ENCODE measurements at regions not wholly inside any gene's neighbourhood (a gene's known extent, or its start where the extent isn't known, plus 50 kb on each side); places are given as distances from the start of the nearest gene placed in this dataset.
"Not testable (repeated sequence)": the region's sequence is repeated elsewhere in the genome, so short reads cannot be mapped to it uniquely, and the experiment has no call there.

DNA sequence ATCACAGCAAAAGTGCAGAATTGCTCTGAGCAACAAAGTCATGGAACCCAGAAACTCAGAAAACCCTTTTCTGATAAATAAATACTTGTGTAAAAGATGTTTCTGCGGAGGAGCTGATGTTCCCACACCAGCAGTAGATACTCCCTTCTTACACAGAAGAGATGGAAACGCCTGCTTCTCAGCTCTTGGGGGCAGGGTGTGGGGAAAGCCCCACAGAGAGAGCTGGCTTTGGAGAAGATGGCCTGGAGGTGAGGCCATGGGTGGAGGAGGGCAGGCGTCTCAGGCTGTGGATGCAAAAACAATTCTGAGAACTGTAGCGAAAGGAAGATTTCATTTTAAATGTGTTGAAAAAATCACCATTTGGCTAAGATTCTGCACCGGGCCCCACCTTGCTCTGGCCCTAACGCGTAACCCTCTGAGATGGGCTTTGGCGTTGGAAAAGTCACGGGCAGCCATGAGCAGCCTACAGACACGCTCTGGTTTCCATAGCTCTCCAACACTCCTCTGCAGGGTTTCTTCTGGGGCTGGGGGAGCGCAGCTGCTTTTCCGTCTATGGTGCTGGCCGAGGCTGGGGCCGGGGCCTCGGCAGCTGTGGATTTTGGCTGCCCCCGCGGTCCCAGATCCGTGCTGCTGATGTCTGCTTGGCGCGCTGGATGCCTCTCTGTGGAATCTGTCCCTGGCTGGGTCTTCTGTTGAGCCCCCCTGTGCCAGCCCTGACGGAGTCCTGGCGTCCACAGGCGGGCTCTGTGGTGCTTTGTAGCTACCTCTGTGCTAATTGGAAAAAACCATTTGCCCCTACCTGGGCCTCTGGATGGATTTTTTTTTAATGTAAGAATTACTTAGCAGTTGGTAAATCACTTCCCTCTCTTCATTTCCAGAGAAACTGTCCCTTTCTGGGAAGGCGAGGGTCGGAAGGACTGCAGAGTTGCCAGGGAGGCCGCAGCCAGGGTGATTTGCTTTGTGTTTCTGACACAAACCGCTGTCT lies 200.9 kb downstream of the BANP start:
- H3K4me1 Mint-ChIP-seq; ATAC-seq (ENCODE audit: low read depth); H3K4me3 Mint-ChIP-seq; H3K9me3 Mint-ChIP-seq; H3K27me3 Mint-ChIP-seq; H3K36me3 Mint-ChIP-seq; POLR2A ChIA-PET; DNase-seq; H3K27ac Mint-ChIP-seq: not testable (repeated sequence)

DNA sequence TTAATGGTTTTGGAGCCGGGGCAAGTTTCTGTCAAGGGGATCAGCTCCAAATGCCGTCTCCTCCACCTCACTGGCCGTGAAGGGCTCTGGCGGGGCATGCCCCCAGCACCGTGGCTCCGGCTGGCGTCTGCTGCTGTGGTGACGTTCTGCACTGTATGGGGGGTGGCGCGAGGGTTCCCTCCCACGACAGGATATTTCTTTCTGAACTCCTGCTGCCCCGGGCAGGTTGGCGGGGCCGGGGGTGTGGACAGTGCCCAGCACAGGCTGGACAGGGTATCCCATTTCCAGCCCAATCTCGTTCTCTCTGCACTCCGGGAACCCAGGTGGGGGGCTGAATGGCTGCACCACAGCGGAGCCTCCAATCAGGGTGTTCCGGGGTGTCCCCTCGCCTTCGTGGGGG lies 201.6 kb downstream of the BANP start:
- H3K4me3 Mint-ChIP-seq; H3K9me3 Mint-ChIP-seq; H3K27me3 Mint-ChIP-seq; DNase-seq; POLR2A ChIA-PET; H3K27ac Mint-ChIP-seq; H3K36me3 Mint-ChIP-seq; H3K4me1 Mint-ChIP-seq; ATAC-seq (ENCODE audit: low read depth): not testable (repeated sequence)

DNA sequence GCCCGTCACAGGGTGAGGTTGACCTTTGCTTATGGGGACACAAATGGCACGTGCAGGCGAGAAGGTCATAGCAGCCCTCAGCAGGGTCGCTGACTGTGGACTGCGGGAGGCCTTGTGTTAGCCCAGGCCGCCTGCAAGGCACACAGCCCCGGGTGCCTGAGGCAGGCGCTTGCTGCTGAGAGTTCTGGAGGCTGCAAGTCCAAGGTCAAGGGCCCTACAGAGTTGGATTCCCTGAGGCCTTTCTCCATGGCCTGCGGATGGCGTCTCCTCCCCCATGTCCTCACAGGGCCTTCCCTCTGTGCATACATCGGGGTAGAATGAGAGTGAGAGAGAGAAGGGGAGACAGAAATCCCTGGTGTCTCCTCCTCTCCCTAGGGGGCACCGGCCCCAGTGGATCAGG lies 202.3 kb downstream of the BANP start:
- H3K27me3 Mint-ChIP-seq; H3K27ac Mint-ChIP-seq; H3K9me3 Mint-ChIP-seq; POLR2A ChIA-PET; ATAC-seq (ENCODE audit: low read depth); H3K4me1 Mint-ChIP-seq; DNase-seq; H3K4me3 Mint-ChIP-seq; H3K36me3 Mint-ChIP-seq: not testable (repeated sequence)

DNA sequence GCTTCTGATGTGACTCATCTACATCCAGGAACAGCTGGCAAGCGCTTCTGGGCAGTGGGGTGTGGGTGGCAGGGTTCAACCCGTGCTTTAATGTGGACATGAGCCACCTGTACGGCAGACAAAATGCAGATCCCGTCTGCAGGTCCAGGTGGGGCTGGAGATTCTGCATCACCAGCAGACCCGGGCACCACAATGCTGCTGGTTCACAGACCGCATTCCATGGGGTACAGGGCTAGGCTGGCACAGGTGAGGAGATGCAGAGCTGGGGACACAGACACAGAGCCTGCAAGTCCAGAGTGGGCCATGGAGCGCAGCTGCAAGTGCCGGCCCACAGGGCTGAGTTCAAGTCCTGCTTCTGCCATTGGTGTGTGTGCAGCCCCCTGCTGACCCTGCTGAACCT lies 203.7 kb downstream of the BANP start:
- H3K36me3 Mint-ChIP-seq = not testable (repeated sequence)

DNA sequence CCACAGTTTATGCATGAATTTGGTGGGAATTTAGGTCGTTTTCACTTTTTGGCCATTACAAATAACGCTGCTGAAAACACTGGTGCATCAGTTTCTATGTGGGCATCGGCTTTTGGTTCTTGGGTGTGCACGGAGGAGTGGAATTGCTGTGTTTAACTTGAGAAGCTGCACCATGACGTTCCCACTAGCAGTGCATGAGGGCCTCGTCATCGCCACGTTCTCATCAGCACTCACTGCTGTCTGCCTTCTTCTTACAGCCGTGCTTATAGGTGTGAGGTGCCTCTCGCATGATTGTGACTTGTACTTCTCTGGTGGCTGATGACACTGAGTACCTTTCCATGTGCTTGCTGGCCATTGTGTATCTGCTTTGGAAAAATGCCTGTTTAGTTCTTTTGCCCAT lies 204.4 kb downstream of the BANP start:
- H3K27me3 Mint-ChIP-seq; DNase-seq; H3K36me3 Mint-ChIP-seq; H3K4me3 Mint-ChIP-seq; H3K4me1 Mint-ChIP-seq; H3K9me3 Mint-ChIP-seq; H3K27ac Mint-ChIP-seq; ATAC-seq (ENCODE audit: low read depth); POLR2A ChIA-PET: not testable (repeated sequence)

More for the DNA sequence above, 203.7 kb downstream of the BANP start:
- ATAC-seq (ENCODE audit: low read depth); H3K4me1 Mint-ChIP-seq; DNase-seq; H3K27ac Mint-ChIP-seq; POLR2A ChIA-PET; H3K9me3 Mint-ChIP-seq; H3K4me3 Mint-ChIP-seq; H3K27me3 Mint-ChIP-seq: not testable (repeated sequence)

DNA sequence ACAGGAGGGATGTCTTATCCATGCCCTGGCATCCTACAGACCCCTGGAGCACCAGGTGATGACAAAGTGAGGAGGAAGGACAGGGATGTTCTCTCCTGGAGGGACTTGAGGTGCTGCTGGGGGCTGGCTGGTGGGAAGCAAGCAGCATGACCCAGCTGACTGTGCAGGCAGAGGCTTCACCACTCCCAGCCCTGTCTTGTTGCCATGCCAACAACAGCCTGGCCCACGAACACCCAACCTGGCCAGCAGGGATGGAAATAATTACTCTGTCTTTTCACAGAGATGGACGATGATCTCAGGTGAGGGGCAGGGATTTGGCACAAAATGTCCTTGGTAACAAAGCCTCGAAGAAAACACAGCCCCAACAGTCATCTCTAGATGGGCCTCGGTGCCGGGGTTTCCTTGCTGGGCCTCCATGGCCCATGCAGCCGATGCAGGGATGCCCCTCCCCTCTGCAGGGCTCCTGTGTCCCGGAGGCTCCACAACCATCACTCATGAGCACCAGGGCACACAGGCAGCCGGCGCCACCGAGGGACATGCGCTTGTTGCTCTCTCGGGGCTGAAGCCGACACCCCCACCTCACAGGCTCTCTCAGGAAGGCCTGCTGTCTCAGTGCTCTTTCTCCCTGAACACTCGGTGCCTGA lies 205.5 kb downstream of the BANP start:
- ATAC-seq (ENCODE audit: low read depth); H3K27me3 Mint-ChIP-seq; POLR2A ChIA-PET; H3K4me1 Mint-ChIP-seq; H3K36me3 Mint-ChIP-seq; H3K27ac Mint-ChIP-seq; H3K4me3 Mint-ChIP-seq; H3K9me3 Mint-ChIP-seq; DNase-seq: not testable (repeated sequence)

DNA sequence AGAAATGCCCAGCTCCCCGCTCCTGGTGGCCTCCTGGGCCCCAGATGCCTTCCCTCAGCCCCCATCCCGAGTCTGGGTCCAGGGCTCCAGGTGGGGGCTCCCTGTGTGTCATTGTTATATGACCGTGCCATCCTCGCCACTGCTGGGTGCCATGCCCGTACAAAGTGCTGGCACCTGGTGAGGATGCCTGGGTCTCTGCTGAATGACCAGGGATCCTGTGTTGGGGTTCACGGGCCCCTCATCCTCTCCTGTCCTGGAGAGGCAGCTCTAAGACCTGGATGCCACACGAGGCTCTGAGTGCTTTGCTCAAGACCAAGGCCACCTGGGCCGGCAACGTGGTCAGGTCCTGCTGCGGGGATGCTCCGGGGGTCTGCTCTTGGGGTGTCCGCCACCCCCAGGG lies 206.5 kb downstream of the BANP start:
- H3K27me3 Mint-ChIP-seq; ATAC-seq (ENCODE audit: low read depth); H3K4me1 Mint-ChIP-seq; H3K9me3 Mint-ChIP-seq; H3K36me3 Mint-ChIP-seq; POLR2A ChIA-PET; H3K27ac Mint-ChIP-seq; H3K4me3 Mint-ChIP-seq; DNase-seq: not testable (repeated sequence)

DNA sequence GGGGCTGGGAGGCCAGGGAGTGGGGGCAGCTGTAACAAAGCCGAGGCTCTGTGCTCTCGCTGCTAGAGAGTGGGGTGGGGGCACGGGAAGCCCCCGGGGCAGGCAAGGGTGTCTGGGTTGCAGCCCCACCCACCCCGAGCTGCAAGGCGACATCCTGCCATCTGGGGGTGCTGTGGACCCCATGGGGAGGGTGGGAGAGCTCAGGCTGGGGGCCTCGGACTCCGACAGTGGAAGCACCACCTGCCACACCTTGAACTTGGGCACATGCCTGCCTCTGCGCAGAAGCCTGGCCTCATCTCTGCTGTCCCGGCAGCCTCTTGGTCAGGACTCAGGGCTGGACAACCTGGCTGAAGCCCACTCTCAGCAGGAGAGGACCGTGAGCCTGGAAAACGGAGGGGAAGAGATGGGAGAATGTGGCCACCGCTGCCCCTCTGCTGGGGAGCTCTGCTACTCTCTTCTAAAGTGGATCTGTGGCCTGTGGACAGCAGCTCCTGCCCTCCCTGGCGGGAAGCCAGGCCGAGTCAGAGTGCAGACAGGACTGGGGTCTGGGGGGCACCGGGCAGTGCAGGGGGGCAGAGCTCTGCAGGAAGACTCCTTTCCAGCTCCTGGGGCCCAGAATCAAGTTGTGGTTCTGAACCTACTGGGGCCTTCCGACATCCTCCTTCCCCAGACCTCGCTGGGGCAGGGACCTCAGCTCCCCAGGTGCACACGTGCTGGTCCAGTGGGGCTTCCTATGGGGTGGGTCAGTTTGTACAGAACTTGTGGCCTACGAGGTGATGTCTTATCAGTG lies 207.2 kb downstream of the BANP start:
- ATAC-seq (ENCODE audit: low read depth); H3K27ac Mint-ChIP-seq; H3K9me3 Mint-ChIP-seq; H3K4me1 Mint-ChIP-seq; DNase-seq; H3K36me3 Mint-ChIP-seq; H3K4me3 Mint-ChIP-seq; POLR2A ChIA-PET; H3K27me3 Mint-ChIP-seq: not testable (repeated sequence)

DNA sequence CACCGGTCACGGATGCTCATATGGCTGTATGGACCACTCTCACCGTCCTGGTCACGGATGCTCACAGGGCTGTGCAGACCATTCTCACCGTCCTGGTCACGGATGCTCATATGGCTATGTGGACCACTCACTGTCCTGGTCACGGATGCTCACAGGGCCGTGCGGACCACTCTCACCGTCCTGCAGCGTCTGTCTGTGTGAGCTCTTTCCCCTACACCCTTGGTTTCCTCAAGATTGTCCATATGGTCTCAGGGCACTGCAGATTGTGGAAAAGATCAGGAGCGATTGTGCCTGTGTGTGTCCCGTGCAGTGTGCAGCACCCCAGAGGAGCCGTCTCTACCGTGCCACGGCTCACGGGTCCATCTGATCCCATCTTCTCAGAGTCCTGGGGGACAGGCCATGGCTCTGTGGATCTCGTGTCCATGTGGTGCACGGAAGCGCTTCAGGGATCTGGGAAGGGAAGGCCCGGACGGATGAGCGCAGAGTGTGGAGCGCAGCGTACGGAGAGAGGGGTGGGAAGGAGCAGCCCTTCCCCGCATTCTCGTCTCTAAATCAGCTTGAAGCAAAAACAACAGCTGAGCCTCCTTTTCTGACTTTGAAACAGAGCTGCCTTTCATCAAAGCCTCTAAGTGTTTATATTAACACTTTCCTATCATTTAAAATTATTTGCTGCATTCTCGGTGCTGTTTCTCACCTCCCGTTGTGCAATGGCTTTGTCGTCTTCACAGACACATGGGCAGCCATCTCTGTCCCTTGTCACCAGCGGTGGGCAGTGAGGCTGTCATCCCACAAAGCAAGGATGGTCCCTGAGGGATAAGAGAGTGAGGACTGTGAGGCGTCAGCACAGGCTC lies 208.0 kb downstream of the BANP start:
- H3K36me3 Mint-ChIP-seq; H3K27ac Mint-ChIP-seq; POLR2A ChIA-PET; H3K4me1 Mint-ChIP-seq; ATAC-seq (ENCODE audit: low read depth); H3K9me3 Mint-ChIP-seq; H3K4me3 Mint-ChIP-seq; H3K27me3 Mint-ChIP-seq; DNase-seq: not testable (repeated sequence)

DNA sequence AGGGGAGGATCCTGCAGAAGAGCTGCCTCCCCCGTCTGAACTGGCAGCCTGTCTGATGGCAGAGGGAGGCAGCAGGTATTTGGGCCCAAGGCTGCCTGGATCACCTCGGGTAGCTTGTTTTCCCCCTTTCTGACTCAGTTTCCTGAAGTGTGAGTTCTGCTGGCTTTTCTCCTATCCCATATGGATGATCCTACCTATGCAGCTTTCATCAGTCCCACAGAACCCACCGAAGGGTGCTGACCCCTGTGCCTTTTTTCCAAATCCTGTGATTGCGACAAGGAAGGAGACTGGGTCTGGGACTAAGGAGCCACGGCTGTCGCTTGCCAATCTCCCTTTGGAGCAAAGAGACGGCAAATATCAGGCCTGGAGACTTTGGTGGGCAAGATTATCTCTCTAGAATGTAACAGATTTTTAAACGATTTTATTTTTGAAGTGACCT lies 208.7 kb downstream of the BANP start:
- H3K27ac Mint-ChIP-seq; H3K27me3 Mint-ChIP-seq; H3K4me3 Mint-ChIP-seq; H3K9me3 Mint-ChIP-seq; DNase-seq; POLR2A ChIA-PET; H3K36me3 Mint-ChIP-seq; ATAC-seq (ENCODE audit: low read depth); H3K4me1 Mint-ChIP-seq: not testable (repeated sequence)

DNA sequence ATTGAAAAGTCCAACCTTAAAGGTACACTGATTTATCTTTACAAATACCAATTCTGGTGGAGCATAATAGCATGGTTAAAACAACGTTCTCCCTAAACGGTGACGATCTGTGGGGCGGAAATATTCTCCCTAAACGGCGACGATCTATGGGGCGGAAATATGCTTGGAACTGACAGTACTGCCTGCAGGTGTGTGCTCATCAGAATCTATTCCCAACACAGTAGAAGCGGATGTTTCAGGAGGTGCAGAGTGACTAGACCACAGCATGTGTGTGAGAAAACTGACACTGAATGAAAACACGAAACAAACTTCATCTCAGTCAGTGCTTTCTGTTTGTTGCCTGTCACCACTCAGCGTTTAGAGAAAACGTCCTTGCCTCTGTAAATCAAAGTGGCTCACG lies 210.0 kb downstream of the BANP start:
- H3K36me3 Mint-ChIP-seq; POLR2A ChIA-PET; H3K9me3 Mint-ChIP-seq; H3K4me3 Mint-ChIP-seq; DNase-seq; H3K27ac Mint-ChIP-seq; H3K4me1 Mint-ChIP-seq; ATAC-seq (ENCODE audit: low read depth); H3K27me3 Mint-ChIP-seq: not testable (repeated sequence)

DNA sequence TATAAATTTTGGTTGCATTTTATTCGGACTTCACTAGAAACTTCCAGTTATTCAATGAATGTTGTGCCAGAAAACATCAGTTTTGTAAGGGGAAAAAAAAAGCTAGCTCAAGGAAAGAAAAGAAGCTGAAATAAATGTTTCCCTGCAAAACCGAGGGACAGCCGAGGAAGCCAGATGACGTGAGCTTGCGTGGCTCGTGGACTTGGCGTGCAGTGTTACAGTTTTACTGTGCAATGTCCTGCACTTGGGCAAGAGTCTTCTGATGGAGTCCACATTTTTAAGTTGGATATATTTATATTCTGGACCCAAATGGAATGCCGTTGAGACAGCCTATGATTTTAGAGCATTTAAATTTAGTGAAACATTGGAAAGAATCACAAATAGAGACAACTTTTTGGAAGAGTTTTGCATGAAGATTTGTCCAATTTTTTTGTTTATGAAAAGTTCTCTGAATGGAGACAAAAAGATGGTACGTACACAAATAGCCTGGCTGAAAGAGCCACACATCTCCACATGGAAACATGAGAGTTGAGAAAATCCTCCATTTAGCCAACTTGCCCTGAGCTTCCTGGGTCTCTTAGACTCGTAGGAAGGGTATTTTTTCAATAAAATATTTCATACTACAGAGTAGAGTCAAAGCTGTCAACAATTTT lies 210.5 kb downstream of the BANP start:
- H3K27me3 Mint-ChIP-seq; H3K27ac Mint-ChIP-seq; H3K4me3 Mint-ChIP-seq; POLR2A ChIA-PET; DNase-seq; H3K9me3 Mint-ChIP-seq; H3K4me1 Mint-ChIP-seq; ATAC-seq (ENCODE audit: low read depth); H3K36me3 Mint-ChIP-seq: not testable (repeated sequence)

Data from activated naive CD8-positive, alpha-beta T cell treated with anti-CD3 and anti-CD28 coated beads, Interleukin-2, amount 10 ng/mL, durations not matched to agents 7 days and 5 days (primary cell).